IMR-90 (cell line): ENCODE measurements at regions not wholly inside any gene's neighbourhood (a gene's known extent, or its start where the extent isn't known, plus 50 kb on each side); places are given as distances from the start of the nearest gene placed in this dataset.

Source experiments
- ATAC-seq: fragments of 200-7000 bp; cut with Tn5 transposase; 2 replicates; pipeline ENCODE4 v1.9.1; 2020; ENCODE audit warnings: low read depth, mild to moderate bottlenecking, moderate library complexity
- BruUV-seq: library from RNA; stranded (reverse); fragments of 400-500 nt; replicated peaks from 2 replicates; lab custom pipeline; 2021; lab: Mats Ljungman, UMichigan
- CTCF ChIA-PET: fragments of 300-600 bp; formaldehyde crosslinking; extraction: SDS; loops from one replicate; lab custom pipeline; 2021; ENCODE audit warnings: antibody characterized with exemption; lab: Yijun Ruan, JAX
- POLR2A ChIA-PET: fragments of 300-600 bp; sonication (Branson Sonifier 250); formaldehyde crosslinking; loops from one replicate; lab custom pipeline; 2022; ENCODE audit warnings: antibody characterized with exemption; ENCODE audit not compliant: unreplicated experiment; lab: Charles Lee
- DNase-seq: peaks from one replicate; pipeline ENCODE4 v3.0.0; 2013
- H2AFZ ChIP-seq: replicated peaks from 2 replicates; pipeline ENCODE3; 2013; ENCODE audit warnings: low read length, mild to moderate bottlenecking; ENCODE audit not compliant: poor library complexity
- H2AK5ac ChIP-seq: 2 replicates; pipeline ENCODE4 v1.6.1; 2013; ENCODE audit warnings: low read depth, low read length, inconsistent platforms
- H2AK9ac ChIP-seq: replicated peaks from 2 replicates; pipeline ENCODE3; 2013; ENCODE audit warnings: mild to moderate bottlenecking, low read depth, low read length, moderate library complexity; ENCODE audit not compliant: poor library complexity
- H2BK120ac ChIP-seq: 2 replicates; pipeline ENCODE4 v1.6.1; 2013; ENCODE audit warnings: low read depth, low read length, inconsistent platforms
- H2BK15ac ChIP-seq: 3 replicates; pipeline ENCODE4 v1.6.1; 2013; ENCODE audit warnings: low read depth, low read length, inconsistent platforms
- H2BK20ac ChIP-seq: 2 replicates; pipeline ENCODE4 v1.6.1; 2013; ENCODE audit warnings: low read depth, mild to moderate bottlenecking, inconsistent platforms, low read length, moderate library complexity
- H2BK5ac ChIP-seq: 2 replicates; pipeline ENCODE4 v1.6.1; 2013; ENCODE audit warnings: mild to moderate bottlenecking, low read depth, low read length, inconsistent platforms; ENCODE audit not compliant: poor library complexity, severe bottlenecking
- H3K14ac ChIP-seq: replicated peaks from 2 replicates; pipeline ENCODE4 v1.6.1; 2013; ENCODE audit warnings: low read depth, low read length, inconsistent platforms
- H3K18ac ChIP-seq: 2 replicates; pipeline ENCODE4 v1.6.1; 2013; ENCODE audit warnings: low read depth, low read length, control low read depth
- H3K23ac ChIP-seq: 2 replicates; pipeline ENCODE4 v1.6.1; 2013; ENCODE audit warnings: low read depth, low read length, inconsistent platforms
- H3K27ac ChIP-seq: 2 replicates; pipeline ENCODE4 v1.5.1; 2013; ENCODE audit warnings: mild to moderate bottlenecking, control low read depth, low read length; ENCODE audit not compliant: insufficient read depth
- H3K27me3 ChIP-seq: 2 replicates; pipeline ENCODE4 v1.6.1; 2013; ENCODE audit warnings: low read length; ENCODE audit not compliant: control insufficient read depth, insufficient read depth
- H3K36me3 ChIP-seq: 2 replicates; pipeline ENCODE4 v1.6.1; 2013; ENCODE audit warnings: low read length, mixed read lengths; ENCODE audit not compliant: control insufficient read depth, insufficient read depth
- H3K4ac ChIP-seq: 2 replicates; pipeline ENCODE4 v1.6.1; 2013; ENCODE audit warnings: low read depth, low read length, inconsistent platforms
- H3K4me1 ChIP-seq: 2 replicates; pipeline ENCODE4 v1.6.1; 2013; ENCODE audit warnings: low read length, mixed read lengths; ENCODE audit not compliant: control insufficient read depth, insufficient read depth
- H3K4me2 ChIP-seq: 2 replicates; pipeline ENCODE4 v1.6.1; 2013; ENCODE audit warnings: low read depth, mild to moderate bottlenecking, control low read depth, low read length, moderate library complexity
- H3K4me3 ChIP-seq: 2 replicates; pipeline ENCODE4 v1.5.1; 2013; ENCODE audit warnings: low read depth, mild to moderate bottlenecking, control low read depth, low read length, moderate library complexity; ENCODE audit not compliant: insufficient read depth
- H3K56ac ChIP-seq: 2 replicates; pipeline ENCODE4 v1.6.1; 2013; ENCODE audit warnings: low read length, inconsistent platforms; ENCODE audit not compliant: insufficient read depth; ENCODE audit errors: extremely low read depth
- H3K79me1 ChIP-seq, 2 experiments: 2 replicates each; pipeline ENCODE4 v1.6.1; 2013; ENCODE audit warnings: low read length in 2 of 2, inconsistent platforms in 1 of 2, low read depth in 1 of 2
- H3K9ac ChIP-seq: 2 replicates; pipeline ENCODE4 v1.6.1; 2013; ENCODE audit warnings: low read depth, low read length, control low read depth
- H3K9me1 ChIP-seq: 2 replicates; pipeline ENCODE4 v1.6.1; 2013; ENCODE audit warnings: low read length, inconsistent platforms; ENCODE audit not compliant: insufficient read depth
- H3K9me3 ChIP-seq: 2 replicates; pipeline ENCODE4 v1.6.1; 2013; ENCODE audit warnings: low read length; ENCODE audit not compliant: control insufficient read depth, insufficient read depth
- H4K20me1 ChIP-seq: 2 replicates; pipeline ENCODE4 v1.6.1; 2013; ENCODE audit warnings: low read length, inconsistent platforms; ENCODE audit not compliant: insufficient read depth
- H4K5ac ChIP-seq: 2 replicates; pipeline ENCODE4 v1.6.1; 2013; ENCODE audit warnings: mild to moderate bottlenecking, low read depth, low read length, control low read depth
- H4K8ac ChIP-seq, 2 experiments: 2 replicates each; pipeline ENCODE4 v1.6.1; 2013; ENCODE audit warnings: low read depth in 2 of 2, low read length in 2 of 2, control low read depth in 1 of 2, inconsistent platforms in 1 of 2
- H4K91ac ChIP-seq: 2 replicates; pipeline ENCODE4 v1.6.1; 2013; ENCODE audit warnings: low read depth, low read length, inconsistent platforms; ENCODE audit not compliant: insufficient read depth
- BHLHE40 ChIP-seq: fragments of 150-350 bp; IDR thresholded peaks from 2 replicates; pipeline ENCODE4 v1.6.1; 2016; ENCODE audit warnings: mild to moderate bottlenecking, low read depth, low read length
- CEBPB ChIP-seq: IDR thresholded peaks from 2 replicates; pipeline ENCODE4 v1.6.1; 2012; ENCODE audit warnings: low read depth, low read length, improper control_type of control experiment
- CHD1 ChIP-seq: IDR thresholded peaks from 2 replicates; pipeline ENCODE4 v1.6.1; 2012; ENCODE audit warnings: low read depth, low read length, improper control_type of control experiment
- FOS ChIP-seq: fragments of 150-350 bp; IDR thresholded peaks from 2 replicates; pipeline ENCODE4 v1.6.1; 2016; ENCODE audit warnings: low read depth, low read length
- MAFK ChIP-seq: IDR thresholded peaks from 2 replicates; pipeline ENCODE4 v1.6.1; 2012; ENCODE audit warnings: low read depth, low read length, improper control_type of control experiment
- MAZ ChIP-seq: IDR thresholded peaks from 2 replicates; pipeline ENCODE4 v1.6.1; 2012; ENCODE audit warnings: low read depth, mild to moderate bottlenecking, low read length, improper control_type of control experiment, moderate library complexity, borderline replicate concordance
- MXI1 ChIP-seq: IDR thresholded peaks from 2 replicates; pipeline ENCODE4 v1.6.1; 2012; ENCODE audit warnings: low read depth, mild to moderate bottlenecking, low read length, moderate library complexity, borderline replicate concordance
- NFE2L2 ChIP-seq: fragments of 150-350 bp; IDR thresholded peaks from 2 replicates; pipeline ENCODE4 v1.6.1; 2016; ENCODE audit warnings: low read depth, mild to moderate bottlenecking, low read length
- POLR2A ChIP-seq: IDR thresholded peaks from 2 replicates; pipeline ENCODE4 v1.6.1; 2012; ENCODE audit warnings: mild to moderate bottlenecking, low read depth, low read length
- RCOR1 ChIP-seq: IDR thresholded peaks from 2 replicates; pipeline ENCODE4 v1.6.1; 2012; ENCODE audit warnings: mild to moderate bottlenecking, low read length, improper control_type of control experiment; ENCODE audit not compliant: insufficient replicate concordance
- RFX5 ChIP-seq: IDR thresholded peaks from 2 replicates; pipeline ENCODE4 v1.8.0; 2012; ENCODE audit warnings: low read depth, mild to moderate bottlenecking, low read length, moderate library complexity
- SMC3 ChIP-seq: fragments of 150-350 bp; IDR thresholded peaks from 2 replicates; pipeline ENCODE4 v1.6.1; 2016; ENCODE audit warnings: low read depth, mild to moderate bottlenecking, antibody characterized with exemption, low read length, moderate library complexity
- WGBS, 2 experiments: methylation state at CpG; one replicate each; pipeline versions ENCODE4 v1.1.5 to v1.1.7; 2013; ENCODE audit warnings: missing lambda C conversion rate in 2 of 2; ENCODE audit not compliant: insufficient read length in 1 of 2; ENCODE audit errors: extremely low coverage in 2 of 2; 5-methylcytosine and 5-hydroxymethylcytosine counted together
- dilution Hi-C: fragments of 300-500 bp; cut with HindIII; formaldehyde crosslinking; loops from one replicate; pipeline ENCODE4 v1.14.3; 2018; ENCODE audit warnings: low sequenced_read_pairs; ENCODE audit not compliant: unreplicated experiment
- in situ Hi-C: fragments of 300-500 bp; cut with MboI; formaldehyde crosslinking; loops from 3 replicates; pipeline ENCODE4 v1.14.3; 2019; ENCODE audit warnings: low sequenced_read_pairs, inconsistent platforms, mixed read lengths
- intact Hi-C: fragments of 100-400 bp; cut with micrococcal nuclease; formaldehyde crosslinking; loops from 2 replicates; pipeline ENCODE4 v1.10.0; 2022
- TF ChIP-seq, protein P1 (sequence below): conservative IDR thresholded peaks from 2 replicates; pipeline ENCODE4 v1.5.1; 2012; ENCODE audit warnings: mild to moderate bottlenecking, low read depth, low read length, improper control_type of control experiment
- TF ChIP-seq, protein P2 (sequence below): fragments of 150-350 bp; IDR thresholded peaks from 2 replicates; pipeline ENCODE4 v1.6.1; 2016; ENCODE audit warnings: low read depth, mild to moderate bottlenecking, low read length, moderate library complexity, borderline replicate concordance

DNA sequence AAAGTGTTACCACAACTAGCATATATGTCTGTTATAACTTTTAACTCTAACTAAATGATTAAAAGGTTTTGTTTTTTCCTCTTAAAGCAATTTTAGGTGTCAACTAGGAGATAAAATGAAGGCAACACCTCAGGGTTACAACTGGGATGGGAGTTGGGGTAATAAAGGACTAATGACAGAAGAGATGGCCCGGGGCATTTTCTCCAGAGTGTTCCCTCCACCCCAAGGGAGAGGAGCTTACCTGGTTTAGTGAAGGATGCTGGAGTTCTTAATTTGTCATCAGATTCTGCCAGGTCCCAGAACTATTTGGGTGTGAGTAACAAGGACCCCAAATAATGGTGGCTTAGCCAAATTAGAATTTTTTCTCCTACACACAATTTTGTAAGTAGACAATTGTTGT, 260.3 kb downstream of the CD109 start:
- H4K91ac ChIP-seq = no peak overlapping the region
- H2BK15ac ChIP-seq = no peak overlapping the region
- H3K9ac ChIP-seq = no peak overlapping the region
- DNase-seq (no peak), ATAC-seq (no peak)
- no peak overlapping the region for H3K4ac ChIP-seq
- no peak overlapping the region for H4K8ac ChIP-seq
- intact Hi-C loops = no loop called here
- H3K9me3 ChIP-seq = no peaks in the 10 kb centered on the region
- H2AK9ac ChIP-seq = no peak overlapping the region
- no peaks in the 10 kb centered on the region for H3K9me1 ChIP-seq
- no peak for TF ChIP-seq MAZ
- no peak for TF ChIP-seq CHD1
- TF ChIP-seq, protein P1, sequence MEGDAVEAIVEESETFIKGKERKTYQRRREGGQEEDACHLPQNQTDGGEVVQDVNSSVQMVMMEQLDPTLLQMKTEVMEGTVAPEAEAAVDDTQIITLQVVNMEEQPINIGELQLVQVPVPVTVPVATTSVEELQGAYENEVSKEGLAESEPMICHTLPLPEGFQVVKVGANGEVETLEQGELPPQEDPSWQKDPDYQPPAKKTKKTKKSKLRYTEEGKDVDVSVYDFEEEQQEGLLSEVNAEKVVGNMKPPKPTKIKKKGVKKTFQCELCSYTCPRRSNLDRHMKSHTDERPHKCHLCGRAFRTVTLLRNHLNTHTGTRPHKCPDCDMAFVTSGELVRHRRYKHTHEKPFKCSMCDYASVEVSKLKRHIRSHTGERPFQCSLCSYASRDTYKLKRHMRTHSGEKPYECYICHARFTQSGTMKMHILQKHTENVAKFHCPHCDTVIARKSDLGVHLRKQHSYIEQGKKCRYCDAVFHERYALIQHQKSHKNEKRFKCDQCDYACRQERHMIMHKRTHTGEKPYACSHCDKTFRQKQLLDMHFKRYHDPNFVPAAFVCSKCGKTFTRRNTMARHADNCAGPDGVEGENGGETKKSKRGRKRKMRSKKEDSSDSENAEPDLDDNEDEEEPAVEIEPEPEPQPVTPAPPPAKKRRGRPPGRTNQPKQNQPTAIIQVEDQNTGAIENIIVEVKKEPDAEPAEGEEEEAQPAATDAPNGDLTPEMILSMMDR = no peak
- TF ChIP-seq MXI1 = no peak
- no peak for TF ChIP-seq MAFK
- no peak for TF ChIP-seq CEBPB
- TF ChIP-seq, protein P2, sequence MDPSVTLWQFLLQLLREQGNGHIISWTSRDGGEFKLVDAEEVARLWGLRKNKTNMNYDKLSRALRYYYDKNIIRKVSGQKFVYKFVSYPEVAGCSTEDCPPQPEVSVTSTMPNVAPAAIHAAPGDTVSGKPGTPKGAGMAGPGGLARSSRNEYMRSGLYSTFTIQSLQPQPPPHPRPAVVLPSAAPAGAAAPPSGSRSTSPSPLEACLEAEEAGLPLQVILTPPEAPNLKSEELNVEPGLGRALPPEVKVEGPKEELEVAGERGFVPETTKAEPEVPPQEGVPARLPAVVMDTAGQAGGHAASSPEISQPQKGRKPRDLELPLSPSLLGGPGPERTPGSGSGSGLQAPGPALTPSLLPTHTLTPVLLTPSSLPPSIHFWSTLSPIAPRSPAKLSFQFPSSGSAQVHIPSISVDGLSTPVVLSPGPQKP = no peak
- no peak for TF ChIP-seq NFE2L2
- no peak for TF ChIP-seq RCOR1
- TF ChIP-seq BHLHE40 = no peak
- no peak for TF ChIP-seq FOS
- TF ChIP-seq RFX5 = no peak
- TF ChIP-seq POLR2A = no peak
- no peak for TF ChIP-seq SMC3
- no peaks in the 10 kb centered on the region for H4K20me1 ChIP-seq
- H3K18ac ChIP-seq = no peak overlapping the region
- H3K79me1 ChIP-seq = no peaks in the 10 kb centered on the region
- H3K4me2 ChIP-seq = no peak overlapping the region
- dilution Hi-C loops = no loop called here
- H2BK5ac ChIP-seq = no peak overlapping the region
- no peak overlapping the region for H3K56ac ChIP-seq
- H2BK120ac ChIP-seq = no peak overlapping the region
- H3K36me3 ChIP-seq = no peaks in the 10 kb centered on the region
- no peak overlapping the region for H3K27ac ChIP-seq
- H3K4me1 ChIP-seq = no peaks in the 10 kb centered on the region
- no peak overlapping the region for H4K5ac ChIP-seq
- in situ Hi-C loops = no loop called here
- ChIA-PET POLR2A (no interaction called here), CTCF (interaction anchor here (0.7 kb wide), 1 partner anchor 220 kb away, joined by 10 read pairs; no protein-coding TSS in a partner anchor)
- no peak overlapping the region for H2AK5ac ChIP-seq
- no TSS peak for BruUV-seq
- H3K27me3 ChIP-seq = no peaks in the 10 kb centered on the region
- H3K14ac ChIP-seq = no peak overlapping the region
- H2BK20ac ChIP-seq = no peak overlapping the region
- no peak overlapping the region for H3K4me3 ChIP-seq
- WGBS, 2 experiments = no CpG with 5 or more reads among the region's 1 CpG
- no peak overlapping the region for H3K23ac ChIP-seq
- no peak overlapping the region for H2AFZ ChIP-seq
